Natural killer cell treated with Interleukin-12 subunit alpha and Interleukin-12 subunit beta and Interleukin-15 and Interleukin-18, amount 100 ng/mL, for 72 hours (primary cell): ENCODE measurements at regions not wholly inside any gene's neighbourhood (a gene's known extent, or its start where the extent isn't known, plus 50 kb on each side); places are given as distances from the start of the nearest gene placed in this dataset.

Source experiments
- ATAC-seq, 2 donors: fragments of 150-1000 bp; cut with Tn5 transposase in 1 of 2; sonication (Bioruptor Pico), chemical (Tn5 transposase) in 1 of 2; 2 replicates each; pipeline ENCODE4 v1.10.0; 2021
- DNase-seq: peaks from one replicate; pipeline ENCODE4 v3.0.0; 2022; ENCODE audit warnings: low spot score
- H3K27ac Mint-ChIP-seq, 2 donors: 1 replicate in 1 of 2; 2 replicates in 1 of 2; pipeline ENCODE4 v1.8.0; 2022; ENCODE audit warnings: mixed read lengths in 2 of 2, mild to moderate bottlenecking in 1 of 2, moderate library complexity in 1 of 2
- H3K27me3 Mint-ChIP-seq, 2 donors: 1 replicate in 1 of 2; 2 replicates in 1 of 2; pipeline ENCODE4 v1.8.0; 2022; ENCODE audit warnings: mixed read lengths in 2 of 2
- H3K36me3 Mint-ChIP-seq: one replicate; pipeline ENCODE4 v1.8.0; 2022; ENCODE audit warnings: mixed read lengths
- H3K4me1 Mint-ChIP-seq, 2 donors: 1 replicate in 1 of 2; 2 replicates in 1 of 2; pipeline ENCODE4 v1.8.0; 2022; ENCODE audit warnings: low read depth in 2 of 2, mixed read lengths in 2 of 2, mild to moderate bottlenecking in 1 of 2
- H3K4me3 Mint-ChIP-seq: one replicate; pipeline ENCODE4 v1.8.0; 2022; ENCODE audit warnings: mixed read lengths
- H3K9me3 Mint-ChIP-seq: 2 replicates; pipeline ENCODE4 v1.8.0; 2022; ENCODE audit warnings: mixed read lengths

- Mint-ChIP-seq H3K27me3 (peaks cover 0 to 9% of the 10 kb centered on the region in 2 donors), H3K27ac (no peak overlapping the region), H3K4me3 (no peak overlapping the region), H3K9me3 (no peaks in the 10 kb centered on the region), H3K36me3 (no peaks in the 10 kb centered on the region), H3K4me1 (peaks cover 20 to 24% of the 10 kb centered on the region in 2 donors)
- DNase-seq, result no peak
- no peak for ATAC-seq
These were observed 88.7 kb downstream of the UGCG start for GRCh38 chr9:111985315-111985714.

GRCh38 chr9:111986035-111986556, 89.5 kb downstream of the UGCG start:
- peaks cover 20 to 24% of the 10 kb centered on the region in 2 donors for H3K4me1 Mint-ChIP-seq
- no peaks in the 10 kb centered on the region for H3K9me3 Mint-ChIP-seq
- no peak overlapping the region for H3K27ac Mint-ChIP-seq
- no peak for DNase-seq
- peak overlapping the region; percentile 45 for H3K4me3 Mint-ChIP-seq
- no peak for ATAC-seq
- peaks cover 0 to 4% of the 10 kb centered on the region in 2 donors for H3K27me3 Mint-ChIP-seq
- H3K36me3 Mint-ChIP-seq, result no peaks in the 10 kb centered on the region
